IPS-18a (cell line): ENCODE measurements at regions not wholly inside any gene's neighbourhood (a gene's known extent, or its start where the extent isn't known, plus 50 kb on each side); places are given as distances from the start of the nearest gene placed in this dataset.
"Not testable (repeated sequence)": the region's sequence is repeated elsewhere in the genome, so short reads cannot be mapped to it uniquely, and the experiment has no call there.

Source experiments
- H3K27ac ChIP-seq: one replicate; pipeline ENCODE4 v1.5.1; 2013; ENCODE audit warnings: low read length
- H3K27me3 ChIP-seq: one replicate; pipeline ENCODE4 v1.6.1; 2013; ENCODE audit warnings: mild to moderate bottlenecking, low read length; ENCODE audit not compliant: control insufficient read depth, insufficient read depth
- H3K36me3 ChIP-seq: one replicate; pipeline ENCODE4 v1.6.1; 2013; ENCODE audit warnings: low read depth, low read length; ENCODE audit not compliant: control insufficient read depth
- H3K4me1 ChIP-seq: one replicate; pipeline ENCODE4 v1.6.1; 2013; ENCODE audit warnings: low read depth, low read length; ENCODE audit not compliant: control insufficient read depth
- H3K4me3 ChIP-seq: one replicate; pipeline ENCODE4 v1.5.1; 2013; ENCODE audit warnings: low read length
- H3K9ac ChIP-seq: one replicate; pipeline ENCODE4 v1.6.1; 2013; ENCODE audit warnings: mild to moderate bottlenecking, low read length, moderate library complexity
- H3K9me3 ChIP-seq: one replicate; pipeline ENCODE4 v1.6.1; 2013; ENCODE audit warnings: low read depth, low read length; ENCODE audit not compliant: control insufficient read depth

DNA sequence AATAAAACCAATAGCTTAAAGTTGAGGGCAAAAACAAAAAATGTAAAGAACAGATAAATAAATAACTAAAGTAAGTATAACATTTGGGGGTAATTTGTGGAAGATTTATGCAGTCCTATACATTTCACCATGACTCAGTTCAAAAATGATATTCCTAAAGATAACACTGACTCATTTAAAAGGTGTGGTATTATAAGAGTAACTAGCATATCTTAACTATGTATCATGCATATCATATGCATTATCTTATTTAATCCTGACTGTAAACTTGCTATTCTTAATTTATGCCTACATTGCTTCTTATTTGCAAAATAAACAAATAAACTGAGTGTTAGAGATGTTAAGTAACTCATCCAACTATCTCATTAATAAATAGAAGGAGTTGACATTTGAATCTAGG lies 726.5 kb upstream of the PKDCC start:
- H3K27me3 ChIP-seq, result no peaks in the 10 kb centered on the region
- no peak overlapping the region for H3K9ac ChIP-seq
- H3K27ac ChIP-seq, result no peak overlapping the region
- no peak overlapping the region for H3K4me3 ChIP-seq
- H3K9me3 ChIP-seq, result no peaks in the 10 kb centered on the region
- H3K36me3 ChIP-seq, result no peaks in the 10 kb centered on the region
- peaks cover under 1% of the 10 kb centered on the region for H3K4me1 ChIP-seq

- H3K4me1 ChIP-seq, result peaks cover 9% of the 10 kb centered on the region
- no peaks in the 10 kb centered on the region for H3K36me3 ChIP-seq
- no peaks in the 10 kb centered on the region for H3K9me3 ChIP-seq
- H3K4me3 ChIP-seq, result no peak overlapping the region
- H3K27me3 ChIP-seq, result no peaks in the 10 kb centered on the region
- H3K9ac ChIP-seq, result no peak overlapping the region
- no peak overlapping the region for H3K27ac ChIP-seq
These were observed 721.0 kb upstream of the PKDCC start for GRCh38 chr2:41326851-41327250.

GRCh38 chr2:41329040-41329439 lies 718.8 kb upstream of the PKDCC start:
- Histone ChIP-seq H3K36me3 (no peaks in the 10 kb centered on the region), H3K27me3 (no peaks in the 10 kb centered on the region), H3K9me3 (no peaks in the 10 kb centered on the region), H3K4me3 (no peak overlapping the region), H3K9ac (no peak overlapping the region), H3K4me1 (peaks cover 9% of the 10 kb centered on the region), H3K27ac (no peak overlapping the region)

DNA sequence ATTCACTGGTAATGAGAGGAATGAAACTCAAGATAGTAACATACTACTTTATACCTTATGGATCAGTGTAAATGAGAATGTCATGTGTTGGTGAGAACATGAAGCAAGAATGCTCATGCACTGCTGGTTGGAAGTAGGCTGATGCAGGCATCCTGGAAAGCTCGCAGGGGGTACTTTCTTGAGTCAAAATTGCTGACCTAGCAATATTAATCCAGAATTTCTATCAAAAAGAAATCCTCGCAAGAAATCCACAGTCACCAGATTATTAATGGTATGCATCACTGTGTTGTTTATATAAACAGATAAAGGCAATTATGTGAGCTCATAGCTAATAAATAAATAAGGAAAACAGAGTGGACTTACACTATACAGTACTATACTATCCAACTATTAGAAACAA lies 713.7 kb upstream of the PKDCC start:
- Histone ChIP-seq H3K9ac (no peak overlapping the region), H3K36me3 (no peaks in the 10 kb centered on the region), H3K27me3 (no peaks in the 10 kb centered on the region), H3K9me3 (no peaks in the 10 kb centered on the region), H3K4me3 (no peak overlapping the region), H3K4me1 (peaks cover 4% of the 10 kb centered on the region), H3K27ac (no peak overlapping the region)

DNA sequence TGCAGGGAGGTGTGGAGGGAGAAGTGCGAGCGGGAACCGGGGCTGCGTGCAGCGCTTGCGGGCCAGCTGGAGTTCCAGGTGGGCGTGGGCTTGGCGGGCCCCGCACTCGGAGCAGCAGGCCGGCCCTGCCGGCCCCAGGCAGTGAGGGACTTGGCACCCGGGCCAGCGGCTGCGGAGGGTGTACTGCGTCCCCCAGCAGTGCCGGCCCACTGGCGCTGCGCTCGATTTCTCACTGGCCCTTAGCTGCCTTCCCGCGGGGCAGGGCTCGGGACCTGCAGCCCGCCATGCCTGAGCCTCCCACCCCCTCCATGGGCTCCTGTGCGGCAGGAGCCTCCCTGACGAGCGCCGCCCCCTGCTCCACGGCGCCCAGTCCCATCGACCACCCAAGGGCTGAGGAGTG lies 712.2 kb upstream of the PKDCC start:
- H3K27me3 ChIP-seq, H3K9ac ChIP-seq, H3K4me1 ChIP-seq, H3K9me3 ChIP-seq, H3K36me3 ChIP-seq, H3K27ac ChIP-seq, H3K4me3 ChIP-seq: not testable (repeated sequence)

GRCh38 chr2:41337956-41338355 lies 709.9 kb upstream of the PKDCC start:
- Histone ChIP-seq H3K9ac (no peak overlapping the region), H3K27me3 (no peaks in the 10 kb centered on the region)

DNA sequence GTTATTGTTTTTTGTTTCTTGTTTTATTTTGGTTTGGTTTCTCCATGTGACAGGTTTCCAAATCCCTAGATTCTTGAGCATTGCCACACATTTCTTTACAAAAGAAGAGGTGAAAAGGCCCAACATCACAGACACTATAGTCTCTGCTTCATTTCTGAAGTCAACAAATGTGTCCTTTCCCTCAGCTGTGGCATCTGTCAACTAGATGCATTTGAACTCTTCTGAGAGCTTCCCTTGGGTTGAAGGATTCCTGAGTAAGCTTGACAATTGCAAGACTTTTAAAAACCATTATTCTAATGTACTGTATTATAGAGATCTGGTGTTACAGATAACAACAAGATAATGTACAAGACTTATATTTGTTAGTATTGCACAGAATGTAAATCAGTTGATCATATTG lies 703.3 kb upstream of the PKDCC start:
- Histone ChIP-seq H3K27me3 (no peaks in the 10 kb centered on the region), H3K4me3 (no peak overlapping the region), H3K27ac (no peak overlapping the region), H3K9me3 (no peaks in the 10 kb centered on the region), H3K4me1 (no peaks in the 10 kb centered on the region), H3K36me3 (no peaks in the 10 kb centered on the region), H3K9ac (no peak overlapping the region)

More at GRCh38 chr2:41337956-41338355, 709.9 kb upstream of the PKDCC start:
- no peaks in the 10 kb centered on the region for H3K36me3 ChIP-seq
- H3K9me3 ChIP-seq, result no peaks in the 10 kb centered on the region
- H3K27ac ChIP-seq, result no peak overlapping the region
- H3K4me1 ChIP-seq, result peaks cover 4% of the 10 kb centered on the region
- no peak overlapping the region for H3K4me3 ChIP-seq

DNA sequence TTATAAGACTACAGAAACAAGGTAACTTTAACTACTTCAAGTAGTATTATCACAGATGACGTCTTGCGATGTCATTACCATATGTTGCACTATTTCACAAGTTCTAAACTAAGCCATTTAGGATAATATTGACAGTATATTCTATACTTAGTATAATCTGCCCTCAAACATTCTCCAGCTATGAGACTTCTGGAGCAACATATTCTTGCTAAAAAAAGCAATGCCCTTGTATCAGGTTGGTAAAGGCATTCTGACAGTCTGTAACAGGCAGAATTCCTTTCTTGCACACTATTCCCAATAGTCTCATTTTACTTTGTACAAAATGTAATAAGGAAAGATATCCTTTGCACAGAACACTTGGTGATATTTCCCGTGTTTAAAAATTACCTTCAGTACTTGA lies 694.8 kb upstream of the PKDCC start:
- no peaks in the 10 kb centered on the region for H3K36me3 ChIP-seq
- no peaks in the 10 kb centered on the region for H3K27me3 ChIP-seq
- no peak overlapping the region for H3K4me3 ChIP-seq
- H3K4me1 ChIP-seq, result no peaks in the 10 kb centered on the region
- H3K27ac ChIP-seq, result no peak overlapping the region
- no peaks in the 10 kb centered on the region for H3K9me3 ChIP-seq
- no peak overlapping the region for H3K9ac ChIP-seq

- Histone ChIP-seq H3K4me1 (no peaks in the 10 kb centered on the region), H3K27me3 (no peaks in the 10 kb centered on the region), H3K4me3 (no peak overlapping the region), H3K27ac (no peak overlapping the region), H3K9ac (no peak overlapping the region), H3K36me3 (no peaks in the 10 kb centered on the region), H3K9me3 (no peaks in the 10 kb centered on the region)
These were observed 692.0 kb upstream of the PKDCC start for GRCh38 chr2:41355794-41356193.

DNA sequence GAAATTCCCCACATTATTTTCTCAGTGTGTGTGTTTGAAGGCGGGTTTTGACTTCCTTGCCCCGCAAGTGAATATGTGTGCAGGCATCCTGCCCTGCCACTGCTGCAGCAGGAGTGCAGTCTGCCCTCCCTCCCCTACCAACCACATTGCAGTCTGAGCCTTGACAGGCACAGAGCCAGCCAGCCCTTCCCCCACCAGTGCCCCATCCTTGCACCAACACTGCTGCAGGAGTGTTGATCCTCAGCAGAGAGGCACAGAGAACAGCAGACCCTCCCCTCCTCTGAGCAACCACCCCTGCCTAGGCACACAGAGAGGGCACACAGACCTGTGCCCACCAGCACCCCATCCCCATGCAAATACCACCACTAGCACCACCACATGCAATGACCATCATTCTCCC lies 683.0 kb upstream of the PKDCC start:
- H3K9ac ChIP-seq, result no peak overlapping the region
- no peaks in the 10 kb centered on the region for H3K36me3 ChIP-seq
- no peak overlapping the region for H3K4me3 ChIP-seq
- no peaks in the 10 kb centered on the region for H3K4me1 ChIP-seq
- no peak overlapping the region for H3K27ac ChIP-seq
- peaks cover 6% of the 10 kb centered on the region for H3K9me3 ChIP-seq
- no peaks in the 10 kb centered on the region for H3K27me3 ChIP-seq

DNA sequence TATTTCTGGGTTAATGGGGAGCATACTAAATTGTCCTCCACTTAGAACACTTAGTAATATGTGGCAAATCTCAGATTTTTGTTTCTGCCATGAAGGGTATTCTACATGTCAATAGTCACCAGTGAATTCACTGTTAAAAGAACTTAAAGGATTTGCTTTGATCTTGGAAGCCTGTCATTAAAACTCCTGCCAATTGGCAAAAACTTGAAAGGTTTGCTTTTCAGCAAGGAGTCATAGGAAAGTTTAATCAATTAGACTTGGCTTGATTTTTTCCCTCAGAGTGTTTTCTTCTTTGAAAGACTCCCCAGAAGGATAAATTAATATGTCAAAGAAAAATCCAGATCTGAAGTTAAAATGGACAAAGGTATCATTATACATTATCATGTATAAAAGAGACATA lies 671.9 kb upstream of the PKDCC start:
- H3K36me3 ChIP-seq, result no peaks in the 10 kb centered on the region
- peaks cover 10% of the 10 kb centered on the region for H3K27me3 ChIP-seq
- H3K4me1 ChIP-seq, result peaks cover 22% of the 10 kb centered on the region
- no peak overlapping the region for H3K4me3 ChIP-seq
- no peak overlapping the region for H3K9ac ChIP-seq
- H3K27ac ChIP-seq, result no peak overlapping the region
- H3K9me3 ChIP-seq, result no peaks in the 10 kb centered on the region

- Histone ChIP-seq H3K9me3 (no peaks in the 10 kb centered on the region), H3K36me3 (no peaks in the 10 kb centered on the region), H3K27ac (no peak overlapping the region), H3K27me3 (peaks cover 10% of the 10 kb centered on the region), H3K9ac (no peak overlapping the region), H3K4me1 (peaks cover 22% of the 10 kb centered on the region), H3K4me3 (no peak overlapping the region)
These were observed 670.0 kb upstream of the PKDCC start for GRCh38 chr2:41377837-41378236.
